Astrocyte (in vitro differentiated cells and primary cell): ENCODE measurements at regions not wholly inside any gene's neighbourhood (a gene's known extent, or its start where the extent isn't known, plus 50 kb on each side); places are given as distances from the start of the nearest gene placed in this dataset.

Source experiments
- DNase-seq: peaks from one replicate; pipeline ENCODE4 v3.0.0-alpha.2; 2010; ENCODE audit warnings: low read depth
- FAIRE-seq: peaks from 2 replicates; lab custom pipeline; 2011; peaks lifted over from hg19 to GRCh38; lab: Jason Lieb, UNC
- H2AFZ ChIP-seq: 2 replicates; pipeline ENCODE4 v1.6.0; 2012; ENCODE audit warnings: low read depth, low read length, inconsistent platforms
- H3K27ac ChIP-seq: 2 replicates; pipeline ENCODE4 v1.5.1; 2011; ENCODE audit warnings: low read depth, low read length, inconsistent platforms
- H3K27me3 ChIP-seq: 2 replicates; pipeline ENCODE4 v1.6.0; 2011; ENCODE audit warnings: low read length, inconsistent platforms; ENCODE audit not compliant: insufficient read depth
- H3K36me3 ChIP-seq: 2 replicates; pipeline ENCODE4 v1.5.1; 2011; ENCODE audit warnings: low read length, inconsistent platforms; ENCODE audit not compliant: insufficient read depth
- H3K4me1 ChIP-seq: 2 replicates; pipeline ENCODE4 v1.5.1; 2011; ENCODE audit warnings: low read length, inconsistent platforms; ENCODE audit not compliant: insufficient read depth
- H3K4me2 ChIP-seq: 2 replicates; pipeline ENCODE4 v1.6.0; 2012; ENCODE audit warnings: low read length, inconsistent platforms
- H3K4me3 ChIP-seq: 2 replicates; pipeline ENCODE4 v1.5.1; 2011; ENCODE audit warnings: low read depth, mild to moderate bottlenecking, low read length, inconsistent platforms; ENCODE audit not compliant: insufficient read depth
- H3K79me2 ChIP-seq: 2 replicates; pipeline ENCODE4 v1.6.0; 2012; ENCODE audit warnings: mild to moderate bottlenecking, low read length, inconsistent platforms; ENCODE audit not compliant: insufficient read depth
- H3K9ac ChIP-seq: 2 replicates; pipeline ENCODE4 v1.6.0; 2012; ENCODE audit warnings: mild to moderate bottlenecking, low read length, inconsistent platforms
- H3K9me3 ChIP-seq: 2 replicates; pipeline ENCODE4 v1.5.1; 2012; ENCODE audit warnings: low read depth, mild to moderate bottlenecking, low read length, inconsistent platforms; ENCODE audit not compliant: insufficient read depth
- H4K20me1 ChIP-seq: 2 replicates; pipeline ENCODE4 v1.6.0; 2012; ENCODE audit warnings: low read length, inconsistent platforms; ENCODE audit not compliant: insufficient read depth
- H3K27ac Mint-ChIP-seq: one replicate; pipeline ENCODE4 v1.8.0; 2021; ENCODE audit warnings: mild to moderate bottlenecking, mixed read lengths; ENCODE audit not compliant: unreplicated experiment
- H3K27me3 Mint-ChIP-seq: one replicate; pipeline ENCODE4 v1.8.0; 2021; ENCODE audit warnings: low read depth, mixed read lengths; ENCODE audit not compliant: unreplicated experiment
- H3K36me3 Mint-ChIP-seq: one replicate; pipeline ENCODE4 v1.8.0; 2021; ENCODE audit warnings: low read depth, mixed read lengths; ENCODE audit not compliant: unreplicated experiment
- H3K4me1 Mint-ChIP-seq: one replicate; pipeline ENCODE4 v1.8.0; 2021; ENCODE audit warnings: low read depth, mixed read lengths; ENCODE audit not compliant: unreplicated experiment
- H3K4me3 Mint-ChIP-seq: one replicate; pipeline ENCODE4 v1.8.0; 2021; ENCODE audit warnings: mild to moderate bottlenecking, moderate library complexity, mixed read lengths; ENCODE audit not compliant: unreplicated experiment
- H3K9me3 Mint-ChIP-seq: one replicate; pipeline ENCODE4 v1.8.0; 2021; ENCODE audit warnings: mild to moderate bottlenecking, mixed read lengths; ENCODE audit not compliant: unreplicated experiment
- EZH2 ChIP-seq: IDR thresholded peaks from 2 replicates; pipeline ENCODE4 v1.6.1; 2012; ENCODE audit warnings: mild to moderate bottlenecking, low read length, inconsistent platforms; ENCODE audit not compliant: insufficient read depth
- TF ChIP-seq, protein P1 (sequence below): IDR thresholded peaks from 2 replicates; pipeline ENCODE4 v1.5.1; 2011; ENCODE audit warnings: low read depth, mild to moderate bottlenecking, inconsistent platforms, low read length, moderate library complexity; ENCODE audit not compliant: insufficient read depth

DNA sequence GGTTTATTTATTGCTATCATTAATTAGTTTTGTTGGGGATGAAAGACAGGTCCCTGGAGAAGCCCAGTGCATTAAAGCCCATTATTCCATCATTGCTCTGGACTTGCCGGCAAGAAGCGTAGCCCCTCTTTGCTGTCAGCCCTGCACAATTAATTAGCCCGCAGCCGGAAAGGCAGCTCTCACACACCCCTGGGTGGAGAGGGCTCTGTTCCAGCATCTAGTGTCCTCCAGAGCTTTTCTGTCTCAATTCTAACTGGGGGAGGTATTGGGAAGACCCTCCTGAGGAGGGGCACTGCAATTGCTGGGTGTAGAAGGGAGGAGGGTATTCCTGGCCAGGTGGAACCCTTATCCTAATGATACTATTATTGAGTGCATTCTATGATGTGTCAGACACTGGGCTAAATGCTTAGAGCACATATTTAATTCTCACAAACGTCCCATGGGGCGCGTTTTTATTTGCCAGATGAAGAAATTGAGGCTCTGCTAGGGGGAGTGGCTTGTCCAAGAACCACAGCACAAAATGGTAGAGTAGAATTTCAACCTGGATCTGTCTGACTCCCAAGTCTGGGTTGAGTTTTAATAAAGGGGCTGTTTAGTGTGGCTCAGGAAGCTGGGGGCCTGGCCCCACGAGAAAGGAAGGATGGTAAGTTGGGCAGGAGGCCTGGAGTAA is 148.1 kb upstream of the PCBD1 start:
- Mint-ChIP-seq H3K4me1 (peaks cover 8% of the 10 kb centered on the region), H3K4me3 (no peak overlapping the region), H3K9me3 (peaks cover 4% of the 10 kb centered on the region), H3K27ac (peak overlapping the region; percentile 34), H3K27me3 (peaks cover 14% of the 10 kb centered on the region), H3K36me3 (no peaks in the 10 kb centered on the region)
- Histone ChIP-seq H3K9ac (no peak overlapping the region), H3K36me3 (no peaks in the 10 kb centered on the region), H3K27ac (no peak overlapping the region), H3K4me3 (no peak overlapping the region), H3K4me2 (no peak overlapping the region), H3K79me2 (no peaks in the 10 kb centered on the region), H3K9me3 (no peaks in the 10 kb centered on the region), H3K4me1 (no peaks in the 10 kb centered on the region), H3K27me3 (peaks cover 9% of the 10 kb centered on the region), H2AFZ (no peak overlapping the region), H4K20me1 (no peaks in the 10 kb centered on the region)
- FAIRE-seq (no peak), DNase-seq (no peak)
- TF ChIP-seq, protein P1, sequence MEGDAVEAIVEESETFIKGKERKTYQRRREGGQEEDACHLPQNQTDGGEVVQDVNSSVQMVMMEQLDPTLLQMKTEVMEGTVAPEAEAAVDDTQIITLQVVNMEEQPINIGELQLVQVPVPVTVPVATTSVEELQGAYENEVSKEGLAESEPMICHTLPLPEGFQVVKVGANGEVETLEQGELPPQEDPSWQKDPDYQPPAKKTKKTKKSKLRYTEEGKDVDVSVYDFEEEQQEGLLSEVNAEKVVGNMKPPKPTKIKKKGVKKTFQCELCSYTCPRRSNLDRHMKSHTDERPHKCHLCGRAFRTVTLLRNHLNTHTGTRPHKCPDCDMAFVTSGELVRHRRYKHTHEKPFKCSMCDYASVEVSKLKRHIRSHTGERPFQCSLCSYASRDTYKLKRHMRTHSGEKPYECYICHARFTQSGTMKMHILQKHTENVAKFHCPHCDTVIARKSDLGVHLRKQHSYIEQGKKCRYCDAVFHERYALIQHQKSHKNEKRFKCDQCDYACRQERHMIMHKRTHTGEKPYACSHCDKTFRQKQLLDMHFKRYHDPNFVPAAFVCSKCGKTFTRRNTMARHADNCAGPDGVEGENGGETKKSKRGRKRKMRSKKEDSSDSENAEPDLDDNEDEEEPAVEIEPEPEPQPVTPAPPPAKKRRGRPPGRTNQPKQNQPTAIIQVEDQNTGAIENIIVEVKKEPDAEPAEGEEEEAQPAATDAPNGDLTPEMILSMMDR: no peak
- no peak for TF ChIP-seq EZH2

DNA sequence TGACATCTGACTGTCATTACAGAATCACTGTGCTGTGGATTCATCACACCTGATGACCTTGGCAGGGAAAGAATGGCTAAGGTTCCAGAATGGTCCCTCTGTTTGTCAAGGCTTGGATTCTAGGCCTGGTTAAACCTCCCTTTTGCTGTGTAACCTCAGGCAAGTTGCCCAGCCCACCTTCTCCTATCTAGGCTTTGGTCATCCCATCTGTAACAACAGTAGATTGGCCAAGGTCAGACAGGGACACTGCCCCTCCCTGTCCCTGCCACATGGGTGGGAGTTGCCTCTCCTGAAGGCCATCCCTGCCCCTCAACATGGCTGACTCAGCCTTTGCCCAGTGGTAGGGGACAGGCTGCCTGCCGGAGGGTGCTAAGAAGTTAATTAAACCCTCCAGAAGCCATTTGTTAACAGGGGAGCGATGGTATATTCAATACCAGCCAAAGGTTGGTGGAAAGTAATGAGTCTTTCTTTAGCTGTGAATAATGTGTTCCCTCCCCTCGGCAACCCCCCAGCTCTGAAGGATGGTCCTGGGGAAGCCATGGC is 149.8 kb upstream of the PCBD1 start:
- FAIRE-seq (no peak), DNase-seq (no peak)
- Histone ChIP-seq H3K27me3 (peaks cover 3% of the 10 kb centered on the region), H3K4me3 (no peak overlapping the region), H2AFZ (no peak overlapping the region), H3K79me2 (no peaks in the 10 kb centered on the region), H4K20me1 (no peaks in the 10 kb centered on the region), H3K4me2 (no peak overlapping the region), H3K27ac (no peak overlapping the region), H3K4me1 (no peaks in the 10 kb centered on the region), H3K9ac (no peak overlapping the region), H3K9me3 (no peaks in the 10 kb centered on the region), H3K36me3 (no peaks in the 10 kb centered on the region)
- Mint-ChIP-seq H3K4me1 (peaks cover 8% of the 10 kb centered on the region), H3K36me3 (no peaks in the 10 kb centered on the region), H3K27ac (no peak overlapping the region), H3K27me3 (peaks cover 27% of the 10 kb centered on the region), H3K4me3 (no peak overlapping the region), H3K9me3 (no peaks in the 10 kb centered on the region)
- no peak for TF ChIP-seq EZH2
- TF ChIP-seq, protein P1: no peak

DNA sequence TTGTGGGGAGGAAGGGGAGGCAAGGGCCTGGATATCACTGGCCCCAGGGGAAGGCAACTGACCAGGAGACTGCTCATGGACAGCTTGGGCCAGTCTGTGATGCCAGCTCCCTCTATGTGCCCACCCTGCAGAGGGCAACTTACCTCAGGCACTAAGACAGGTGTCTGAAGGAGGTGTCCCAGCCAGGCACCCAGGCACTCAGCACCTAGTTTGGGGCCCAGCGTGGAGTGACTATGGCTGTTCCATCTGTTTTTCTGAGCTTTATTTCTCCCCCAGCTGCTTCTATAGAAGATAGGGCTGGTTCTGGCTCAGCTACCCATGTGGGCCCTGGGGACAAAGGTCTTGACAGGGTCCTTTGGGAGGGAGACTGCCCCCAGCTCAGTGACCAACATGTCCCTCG is 150.6 kb upstream of the PCBD1 start:
- H3K9me3 ChIP-seq: no peaks in the 10 kb centered on the region
- H3K27ac ChIP-seq: no peak overlapping the region
- Mint-ChIP-seq H3K9me3 (no peaks in the 10 kb centered on the region), H3K4me3 (no peak overlapping the region), H3K4me1 (peaks cover 8% of the 10 kb centered on the region), H3K36me3 (no peaks in the 10 kb centered on the region), H3K27me3 (peaks cover 30% of the 10 kb centered on the region), H3K27ac (no peak overlapping the region)
- TF ChIP-seq, protein P1: no peak
- TF ChIP-seq EZH2: no peak
- H2AFZ ChIP-seq: no peak overlapping the region
- no peak overlapping the region for H3K4me2 ChIP-seq
- H3K79me2 ChIP-seq: no peaks in the 10 kb centered on the region
- H3K27me3 ChIP-seq: peaks cover 3% of the 10 kb centered on the region
- H3K4me1 ChIP-seq: no peaks in the 10 kb centered on the region
- H3K4me3 ChIP-seq: no peak overlapping the region
- H3K36me3 ChIP-seq: no peaks in the 10 kb centered on the region
- DNase-seq (no peak), FAIRE-seq (no peak)
- H4K20me1 ChIP-seq: no peaks in the 10 kb centered on the region
- no peak overlapping the region for H3K9ac ChIP-seq
